ENCODE measurements at regions not wholly inside any gene's neighbourhood (a gene's known extent, or its start where the extent isn't known, plus 50 kb on each side); places are given as distances from the start of the nearest gene placed in this dataset.

DNA sequence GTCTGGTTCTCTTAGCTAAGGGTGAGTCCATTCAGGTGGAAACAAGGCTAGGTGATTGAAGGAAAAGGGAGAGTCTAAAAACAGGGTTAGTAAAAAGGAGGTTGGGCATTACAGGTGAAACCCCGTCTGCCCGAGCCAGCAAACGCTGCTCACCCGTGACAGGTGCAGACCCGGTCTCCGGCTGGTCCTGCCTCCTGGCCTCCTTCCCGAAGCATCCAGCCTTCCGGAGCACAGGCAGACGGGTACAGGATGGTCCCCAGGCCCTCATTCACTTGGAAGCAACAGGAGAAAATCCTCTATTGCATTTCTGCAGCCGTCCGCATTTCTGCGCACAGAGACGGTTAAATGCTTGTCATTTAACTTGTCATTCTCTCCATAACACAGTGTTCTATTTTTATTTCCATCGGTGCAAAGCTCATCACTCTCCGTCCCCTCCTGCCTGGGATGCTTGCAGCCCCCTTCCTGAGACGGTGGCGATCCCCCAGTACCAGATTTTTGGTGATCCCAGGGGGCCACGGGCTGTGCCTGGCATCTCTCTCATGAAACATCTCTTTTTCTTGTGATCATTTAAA lies 90.8 kb upstream of the PPP2R3B start:
- TF ChIP-seq POLR2A (IDR thresholded peaks at IDR 0.05; ENCODE audit: low read length) = no peak
- no peak for TF ChIP-seq GATA1 (IDR thresholded peaks at IDR 0.05; ENCODE audit: low read depth, low read length)

Data from erythroblast (primary cell).